Colonic mucosa (tissue), 4 donors: ENCODE measurements at regions not wholly inside any gene's neighbourhood (a gene's known extent, or its start where the extent isn't known, plus 50 kb on each side); places are given as distances from the start of the nearest gene placed in this dataset.
A peak's percentile ranks its signal among the peaks of the same experiment; 100 is the strongest.

Experiments
- DNase-seq: peaks from one replicate; pipeline ENCODE4 v3.0.0-alpha.2; 2020
- H3K27ac ChIP-seq: fragments of 200-600 bp; one replicate; pipeline ENCODE4 v1.8.0; 2021
- H3K27me3 ChIP-seq: fragments of 200-600 bp; one replicate; pipeline ENCODE4 v1.8.0; 2021
- H3K36me3 ChIP-seq: fragments of 200-600 bp; one replicate; pipeline ENCODE4 v1.8.0; 2021
- H3K4me1 ChIP-seq: fragments of 200-600 bp; one replicate; pipeline ENCODE4 v1.8.0; 2021; ENCODE audit warnings: mild to moderate bottlenecking
- H3K4me3 ChIP-seq: fragments of 200-600 bp; one replicate; pipeline ENCODE4 v1.8.0; 2021
- H3K9ac ChIP-seq, 2 donors: one replicate each; pipeline ENCODE4 v1.7.0; 2013; ENCODE audit warnings: control low read depth in 2 of 2, low read depth in 2 of 2, low read length in 2 of 2
- H3K9me3 ChIP-seq: fragments of 200-600 bp; one replicate; pipeline ENCODE4 v1.8.0; 2021
- CTCF ChIP-seq: fragments of 200-600 bp; IDR thresholded peaks from one replicate; pipeline ENCODE4 v1.8.0; 2022; ENCODE audit warnings: antibody characterized with exemption, mild to moderate bottlenecking
- intact Hi-C: fragments of 100-400 bp; cut with DNase I; formaldehyde crosslinking; loops from one replicate; pipeline ENCODE4 v1.14.1; 2022
- donor health status: healthy.
- donor health status: DM: no; HTN: no; CAD: no.
- donor health status: DM: no; HTN: no; CAD: no.

GRCh38 chr16:85523602-85524364 lies 89.3 kb upstream of the GSE1 start:
- peak overlapping the region in 1 of 2 donors; percentile 20 for H3K9ac ChIP-seq
- H3K36me3 ChIP-seq = no peaks in the 10 kb centered on the region

GRCh38 chr16:85524365-85524629 lies 88.8 kb upstream of the GSE1 start:
- intact Hi-C loops = no loop called here
- Histone ChIP-seq H3K9ac (no peak overlapping the region), H3K9me3 (no peaks in the 10 kb centered on the region), H3K36me3 (no peaks in the 10 kb centered on the region), H3K4me3 (no peak overlapping the region), H3K27me3 (no peaks in the 10 kb centered on the region), H3K4me1 (peaks cover 8% of the 10 kb centered on the region), H3K27ac (no peak overlapping the region)
- no peak for DNase-seq
- TF ChIP-seq CTCF = no peak

More at GRCh38 chr16:85523602-85524364, 89.3 kb upstream of the GSE1 start:
- Histone ChIP-seq H3K4me3 (no peak overlapping the region), H3K27me3 (no peaks in the 10 kb centered on the region), H3K4me1 (peaks cover 8% of the 10 kb centered on the region), H3K27ac (no peak overlapping the region), H3K9me3 (no peaks in the 10 kb centered on the region)
- TF ChIP-seq CTCF = no peak
- no peak for DNase-seq
- intact Hi-C loops = no loop called here

GRCh38 chr16:85524630-85525419 lies 88.3 kb upstream of the GSE1 start:
- Histone ChIP-seq H3K36me3 (no peaks in the 10 kb centered on the region), H3K9me3 (no peaks in the 10 kb centered on the region), H3K9ac (no peak overlapping the region), H3K4me3 (no peak overlapping the region), H3K4me1 (peaks cover 8% of the 10 kb centered on the region), H3K27me3 (no peaks in the 10 kb centered on the region), H3K27ac (no peak overlapping the region)
- no peak for DNase-seq
- no peak for TF ChIP-seq CTCF
- intact Hi-C loops = no loop called here

GRCh38 chr16:85525420-85526184 lies 87.5 kb upstream of the GSE1 start:
- no peak for TF ChIP-seq CTCF
- no peak overlapping the region for H3K27ac ChIP-seq
- H3K4me1 ChIP-seq = peaks cover 8% of the 10 kb centered on the region
- no peak for DNase-seq
- H3K9me3 ChIP-seq = no peaks in the 10 kb centered on the region
- H3K4me3 ChIP-seq = no peak overlapping the region
- H3K9ac ChIP-seq = no peak overlapping the region
- intact Hi-C loops = no loop called here
- no peaks in the 10 kb centered on the region for H3K36me3 ChIP-seq
- no peaks in the 10 kb centered on the region for H3K27me3 ChIP-seq

GRCh38 chr16:85526185-85526974 lies 86.7 kb upstream of the GSE1 start:
- Histone ChIP-seq H3K36me3 (no peaks in the 10 kb centered on the region), H3K4me1 (peaks cover 8% of the 10 kb centered on the region), H3K27ac (no peak overlapping the region), H3K9ac (no peak overlapping the region), H3K27me3 (no peaks in the 10 kb centered on the region), H3K4me3 (no peak overlapping the region), H3K9me3 (no peaks in the 10 kb centered on the region)
- intact Hi-C loops = no loop called here
- DNase-seq = no peak
- TF ChIP-seq CTCF = no peak
